ENCODE measurements at regions not wholly inside any gene's neighbourhood (a gene's known extent, or its start where the extent isn't known, plus 50 kb on each side); places are given as distances from the start of the nearest gene placed in this dataset.
A peak's percentile ranks its signal among the peaks of the same experiment; 100 is the strongest.
"Not testable (repeated sequence)": the region's sequence is repeated elsewhere in the genome, so short reads cannot be mapped to it uniquely, and the experiment has no call there.

DNA sequence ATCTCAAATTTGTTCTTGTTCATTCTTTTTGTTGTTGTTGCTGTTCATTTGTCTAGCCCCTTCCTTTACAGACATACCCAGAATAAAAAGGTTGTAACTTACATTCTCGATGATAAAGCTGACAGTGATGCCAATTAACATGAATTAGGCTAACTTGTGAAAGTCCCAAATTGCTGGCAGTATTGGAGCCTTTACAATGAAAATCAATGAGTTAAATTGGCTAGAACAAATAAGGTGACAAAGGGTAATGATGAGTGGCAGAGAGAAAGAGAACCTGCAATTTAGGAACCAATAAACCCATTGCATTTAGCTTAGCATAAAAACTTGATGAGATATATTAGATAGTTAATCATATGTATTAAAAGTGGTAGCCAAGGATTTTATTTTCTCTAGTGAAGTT, 521.0 kb downstream of the ADCYAP1 start:
- no peak for DNase-seq

DNA sequence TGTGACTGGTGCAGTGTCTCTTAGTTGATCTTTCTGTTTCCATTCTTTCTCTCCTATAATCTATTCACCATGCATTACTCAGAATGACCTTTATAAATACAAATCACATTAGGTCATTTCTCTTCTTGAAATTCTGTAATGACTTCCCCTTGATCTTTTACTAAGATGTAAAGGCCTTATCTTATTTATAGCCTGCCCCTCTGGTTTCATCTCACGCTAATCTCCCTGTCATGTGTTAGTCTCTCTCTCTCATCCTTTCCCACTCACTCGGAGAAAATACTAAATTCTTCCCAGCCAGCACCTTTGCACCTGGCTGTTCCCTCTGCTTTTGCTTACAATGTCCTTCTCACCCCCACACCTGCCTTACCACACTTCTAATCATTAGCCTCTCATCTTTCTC, 530.8 kb downstream of the ADCYAP1 start:
- DNase-seq = no peak

- DNase-seq = no peak
Measured at GRCh38 chr18:1436199-1436598, 531.5 kb downstream of the ADCYAP1 start.

- no peak for DNase-seq
Measured at GRCh38 chr18:1438458-1438910, 533.8 kb downstream of the ADCYAP1 start.

DNA sequence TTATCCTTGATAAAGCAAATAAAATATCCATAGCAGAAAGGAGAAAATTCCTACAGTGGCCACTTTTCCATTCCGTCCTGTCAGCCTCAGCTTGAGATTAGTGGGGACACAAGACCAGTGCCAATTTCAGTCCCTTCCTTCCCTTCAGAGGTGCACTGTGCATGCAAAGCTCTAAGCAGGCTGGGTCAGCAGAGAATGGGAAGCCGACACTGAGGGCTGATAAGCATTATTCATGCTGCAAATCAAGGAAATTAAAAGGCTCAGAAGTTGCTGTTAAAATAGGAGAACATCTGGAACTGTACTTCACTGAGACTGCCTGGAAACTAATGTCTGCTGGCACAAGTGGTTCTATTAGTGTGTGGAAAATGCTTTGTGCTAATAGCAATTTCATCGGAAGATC, 534.3 kb downstream of the ADCYAP1 start:
- DNase-seq = no peak

GRCh38 chr18:1444062-1444461, 539.4 kb downstream of the ADCYAP1 start:
- not testable (repeated sequence) for DNase-seq

DNA sequence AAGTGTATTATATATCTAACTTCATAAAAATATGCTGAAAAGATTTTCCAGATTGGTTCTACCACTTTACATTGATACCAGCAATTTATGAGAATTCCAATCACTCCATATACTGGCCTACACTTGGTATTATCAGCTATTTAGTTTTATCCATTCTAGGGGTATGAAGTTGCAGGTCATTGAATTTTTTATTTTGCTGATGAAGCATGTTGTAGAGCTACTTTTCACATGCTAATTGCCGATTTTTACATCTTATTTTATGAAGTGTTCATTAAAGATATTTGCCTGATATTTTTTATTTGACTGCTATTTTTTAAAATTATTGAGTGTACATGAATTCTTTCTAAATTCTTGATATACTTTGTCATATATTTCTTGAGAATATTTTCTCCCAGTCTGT, 542.1 kb downstream of the ADCYAP1 start:
- DNase-seq = no peak

- DNase-seq = no peak
Measured at GRCh38 chr18:1452821-1453220, 548.1 kb downstream of the ADCYAP1 start.

GRCh38 chr18:1455605-1456004, 550.9 kb downstream of the ADCYAP1 start:
- DNase-seq = no peak

- no peak for DNase-seq
Measured at GRCh38 chr18:1458547-1458946, 553.9 kb downstream of the ADCYAP1 start.

- no peak for DNase-seq
Measured at GRCh38 chr18:1463981-1464380, 559.3 kb downstream of the ADCYAP1 start.

DNA sequence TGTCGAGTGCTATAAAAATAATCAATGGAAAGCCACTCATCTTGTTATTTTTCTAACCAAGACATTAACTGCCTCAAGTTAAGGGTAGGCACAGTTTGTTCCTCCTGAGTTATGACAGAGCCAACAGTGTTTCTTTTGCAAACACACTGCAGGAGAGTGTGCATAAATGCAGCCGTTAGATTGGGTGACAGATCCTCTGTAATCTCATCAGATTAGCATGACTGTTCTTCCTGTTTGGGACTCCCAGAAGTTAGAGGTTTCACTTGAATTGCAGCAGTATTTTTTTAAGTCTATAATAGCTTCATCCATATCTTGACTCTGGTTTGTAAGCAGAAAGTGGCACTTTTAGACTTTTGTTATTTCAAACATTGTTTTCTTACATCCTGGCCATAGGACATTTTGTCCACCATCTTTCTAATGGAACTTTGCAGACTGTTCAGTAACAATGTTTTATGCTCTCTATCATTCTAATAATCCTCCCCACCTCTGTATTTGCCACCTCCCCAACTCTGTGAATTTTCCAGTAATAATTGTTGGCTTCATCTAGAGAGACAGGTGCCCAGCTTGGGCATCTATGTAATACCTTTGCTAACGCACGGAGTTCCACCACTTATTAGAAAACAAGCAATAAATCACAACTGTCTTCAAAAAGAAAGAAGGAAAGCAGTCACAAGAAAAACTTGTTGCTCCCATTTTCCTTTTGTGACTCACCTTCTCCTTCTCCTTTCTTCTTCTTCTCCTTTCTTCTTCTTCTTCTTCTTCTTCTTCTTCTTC, 560.0 kb downstream of the ADCYAP1 start:
- DNase-seq = peak in 1 of 5 experiments; percentile 65

DNA sequence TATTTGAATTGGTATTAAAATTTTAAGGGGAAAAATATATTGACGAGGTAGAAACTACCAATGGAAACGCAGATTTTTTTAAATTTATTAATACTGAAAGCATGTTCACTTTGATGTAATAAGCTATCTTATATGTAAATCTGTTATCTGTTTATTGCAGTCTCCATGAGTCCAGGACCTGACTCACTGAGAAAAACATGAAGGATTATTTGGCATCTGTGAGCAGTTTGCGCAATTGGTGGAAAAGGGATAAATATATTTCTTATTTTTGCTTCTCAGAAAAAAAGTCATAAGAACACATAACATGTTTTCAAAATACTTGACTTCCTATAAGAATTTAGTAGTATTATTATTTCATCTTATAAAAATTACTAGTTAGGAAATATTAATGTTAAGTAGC, 561.4 kb downstream of the ADCYAP1 start:
- DNase-seq = no peak

DNA sequence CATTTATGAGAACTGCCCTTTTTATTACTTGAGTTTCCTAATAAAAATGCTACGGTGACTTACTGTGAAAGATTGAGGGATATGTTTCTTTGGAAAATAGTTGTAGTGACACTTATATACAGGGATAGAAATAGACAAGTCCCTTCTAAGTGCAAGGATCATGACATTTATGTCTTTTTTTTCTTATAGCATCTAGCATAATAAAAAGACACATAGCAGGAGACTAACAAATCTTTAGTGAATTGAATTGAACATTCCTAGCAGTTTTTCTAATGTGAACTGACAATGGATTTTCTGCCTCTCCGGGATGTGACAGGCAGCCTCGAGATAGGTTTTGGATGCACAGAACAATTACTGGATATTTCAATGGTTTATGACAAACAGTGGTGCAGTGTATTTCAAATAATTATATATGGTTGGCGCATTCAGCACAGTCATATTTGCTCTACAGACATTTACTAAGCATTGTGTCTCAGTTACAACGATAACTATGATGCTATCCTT, 562.8 kb downstream of the ADCYAP1 start:
- no peak for DNase-seq

DNA sequence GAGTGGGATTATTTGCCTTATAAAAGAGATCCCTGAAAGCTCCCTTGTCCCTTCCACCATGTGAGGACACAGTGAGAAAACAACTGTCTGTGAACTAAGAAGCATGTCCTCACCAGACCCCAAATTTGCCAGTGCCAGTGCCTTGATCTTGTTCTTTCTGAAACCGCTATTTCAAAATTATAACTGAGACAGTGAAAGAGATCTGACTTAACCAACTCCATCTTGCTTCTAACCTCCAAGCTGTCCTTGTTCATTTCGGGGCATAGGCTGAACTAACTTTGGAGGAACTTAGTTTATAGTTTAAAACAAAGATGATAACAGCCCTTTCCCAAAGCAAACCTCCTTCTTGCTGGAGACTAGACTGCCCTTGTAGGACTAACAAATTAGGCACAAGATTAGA, 563.9 kb downstream of the ADCYAP1 start:
- DNase-seq = no peak

GRCh38 chr18:1475867-1476266, 571.2 kb downstream of the ADCYAP1 start:
- no peak for DNase-seq

DNA sequence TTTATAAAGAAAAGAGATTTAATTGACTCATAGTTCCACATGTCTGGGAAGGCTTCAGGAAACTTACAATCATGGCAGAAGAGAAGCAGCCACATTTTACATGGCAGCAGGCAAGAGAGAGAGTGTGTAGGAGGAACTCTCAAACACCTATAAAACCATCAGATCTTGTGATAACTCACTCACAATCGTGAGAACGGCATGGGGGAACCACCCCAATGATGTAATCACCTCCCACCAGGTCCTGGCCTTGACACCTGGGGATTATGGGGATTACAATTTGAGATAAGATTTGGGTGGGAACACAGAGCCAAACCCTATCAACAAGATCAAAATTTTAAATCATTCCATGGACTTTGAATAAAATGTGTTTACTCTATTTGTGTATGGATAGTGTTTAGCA, 575.6 kb downstream of the ADCYAP1 start:
- no peak for DNase-seq

- no peak for DNase-seq
Measured at GRCh38 chr18:1481577-1481976, 576.9 kb downstream of the ADCYAP1 start.

- no peak for DNase-seq
Measured at GRCh38 chr18:1483385-1483784, 578.7 kb downstream of the ADCYAP1 start.

DNA sequence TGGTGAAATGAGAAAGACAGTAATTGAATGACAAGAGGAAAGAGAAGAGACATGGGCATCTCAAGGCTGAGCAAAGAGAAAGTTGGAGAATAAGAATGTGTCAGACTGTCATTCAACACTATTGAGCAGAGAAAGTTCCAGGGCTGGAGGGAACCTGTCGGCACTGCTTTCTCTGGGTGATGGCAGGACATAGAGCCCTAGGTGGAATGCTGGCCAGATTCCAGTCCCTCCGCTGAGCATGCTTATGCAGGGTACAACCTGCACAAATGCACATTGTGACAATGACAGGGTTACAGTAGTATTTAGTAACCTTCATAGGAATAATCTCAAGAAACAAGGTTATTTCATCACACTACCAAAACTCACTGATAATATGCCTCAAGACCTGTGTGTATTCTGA, 582.8 kb downstream of the ADCYAP1 start:
- no peak for DNase-seq

GRCh38 chr18:1488394-1488793, 583.7 kb downstream of the ADCYAP1 start:
- no peak for DNase-seq

GRCh38 chr18:1488957-1489356, 584.3 kb downstream of the ADCYAP1 start:
- no peak for DNase-seq

- no peak for DNase-seq
Measured at GRCh38 chr18:1495387-1495786, 590.7 kb downstream of the ADCYAP1 start.

- DNase-seq = no peak
Measured at GRCh38 chr18:1496096-1496495, 591.4 kb downstream of the ADCYAP1 start.

DNA sequence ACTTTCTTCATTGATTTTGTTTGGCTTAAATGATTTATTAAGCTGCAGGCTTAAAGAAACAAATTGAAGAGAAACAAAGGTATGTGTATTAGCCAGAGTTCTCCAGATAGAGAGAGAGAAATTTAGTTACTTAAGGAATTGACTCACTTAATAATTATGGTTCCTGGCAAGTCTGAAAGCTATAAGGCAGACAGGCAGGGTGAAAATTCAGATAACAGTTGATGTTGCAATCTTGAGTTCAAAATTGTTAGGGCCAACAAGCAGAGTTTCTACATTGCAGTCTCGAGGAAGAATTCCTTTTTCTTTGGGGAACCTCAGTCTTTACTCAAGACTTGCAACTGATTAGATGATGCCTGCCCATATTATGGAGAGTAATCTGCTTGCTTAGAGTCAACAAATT, 593.5 kb downstream of the ADCYAP1 start:
- no peak for DNase-seq
